ENCODE measurements at regions not wholly inside any gene's neighbourhood (a gene's known extent, or its start where the extent isn't known, plus 50 kb on each side); places are given as distances from the start of the nearest gene placed in this dataset.
A peak's percentile ranks its signal among the peaks of the same experiment; 100 is the strongest.

GRCh38 chr4:27666943-27667342, 806.3 kb downstream of the STIM2 start:
- no peak for DNase-seq
- H3K9me3 ChIP-seq (ENCODE audit: low read depth): no peaks in the 10 kb centered on the region
- in situ Hi-C loops (cut with MboI): no loop called here

GRCh38 chr4:27668001-27668400, 807.4 kb downstream of the STIM2 start:
- H3K4me2 ChIP-seq (ENCODE audit: unreplicated experiment): no peak overlapping the region
- H3K4me1 ChIP-seq (ENCODE audit: insufficient read depth): no peaks in the 10 kb centered on the region
- H3F3A ChIP-seq (ENCODE audit: insufficient read depth): no peaks in the 10 kb centered on the region
- TF ChIP-seq EZH2phosphoT487 (IDR thresholded peaks at IDR 0.05; ENCODE audit: insufficient read depth, low read depth) (no peak), EZH2 (IDR thresholded peaks at IDR 0.05; ENCODE audit: insufficient read depth, poor library complexity, severe bottlenecking) (no peak)
- no peak for DNase-seq
- no peak overlapping the region for H3K27ac ChIP-seq
- H3K27me3 ChIP-seq (replicated peaks; ENCODE audit: insufficient read depth): no peaks in the 10 kb centered on the region
- no peak overlapping the region for H2AFZ ChIP-seq
- in situ Hi-C loops (cut with MboI): no loop called here
- no peaks in the 10 kb centered on the region for H3K9me2 ChIP-seq (ENCODE audit: insufficient read depth)
- no peaks in the 10 kb centered on the region for H4K20me1 ChIP-seq (ENCODE audit: insufficient read depth)
- 31 to 32% methylated on average over 3 of the region's 3 CpGs for WGBS, 2 experiments (ENCODE audit: low coverage in 1 of 2, low lambda C conversion rate in 2 of 2, missing lambda C conversion rate in 2 of 2)
- no peak overlapping the region for H3K4me3 ChIP-seq
- H3K36me3 ChIP-seq (ENCODE audit: low read depth): no peaks in the 10 kb centered on the region
- no peaks in the 10 kb centered on the region for H3K79me2 ChIP-seq (ENCODE audit: insufficient read depth)
- H3K9me3 ChIP-seq (ENCODE audit: low read depth): no peaks in the 10 kb centered on the region
- H3K9ac ChIP-seq: no peak overlapping the region

More at GRCh38 chr4:27666943-27667342, 806.3 kb downstream of the STIM2 start:
- 0 to 4% methylated on average over 3 of the region's 3 CpGs for WGBS, 2 experiments (ENCODE audit: low coverage in 1 of 2, low lambda C conversion rate in 2 of 2, missing lambda C conversion rate in 2 of 2)
- no peak overlapping the region for H3K4me2 ChIP-seq (ENCODE audit: unreplicated experiment)
- TF ChIP-seq EZH2 (IDR thresholded peaks at IDR 0.05; ENCODE audit: insufficient read depth, poor library complexity, severe bottlenecking) (no peak), EZH2phosphoT487 (IDR thresholded peaks at IDR 0.05; ENCODE audit: insufficient read depth, low read depth) (no peak)
- no peaks in the 10 kb centered on the region for H3K9me2 ChIP-seq (ENCODE audit: insufficient read depth)
- H4K20me1 ChIP-seq (ENCODE audit: insufficient read depth): no peaks in the 10 kb centered on the region
- H2AFZ ChIP-seq: no peak overlapping the region
- no peaks in the 10 kb centered on the region for H3K36me3 ChIP-seq (ENCODE audit: low read depth)
- H3K4me1 ChIP-seq (ENCODE audit: insufficient read depth): no peaks in the 10 kb centered on the region
- H3K27me3 ChIP-seq (replicated peaks; ENCODE audit: insufficient read depth): no peaks in the 10 kb centered on the region
- no peak overlapping the region for H3K4me3 ChIP-seq
- H3F3A ChIP-seq (ENCODE audit: insufficient read depth): no peaks in the 10 kb centered on the region
- H3K79me2 ChIP-seq (ENCODE audit: insufficient read depth): no peaks in the 10 kb centered on the region
- no peak overlapping the region for H3K9ac ChIP-seq
- H3K27ac ChIP-seq: no peak overlapping the region

- H3K4me2 ChIP-seq (ENCODE audit: unreplicated experiment): no peak overlapping the region
- TF ChIP-seq EZH2 (IDR thresholded peaks at IDR 0.05; ENCODE audit: insufficient read depth, poor library complexity, severe bottlenecking): no peak
- TF ChIP-seq EZH2phosphoT487 (IDR thresholded peaks at IDR 0.05; ENCODE audit: insufficient read depth, low read depth): no peak
- H4K20me1 ChIP-seq (ENCODE audit: insufficient read depth): no peaks in the 10 kb centered on the region
- no peak overlapping the region for H3K9ac ChIP-seq
- no peak overlapping the region for H3K27ac ChIP-seq
- no peaks in the 10 kb centered on the region for H3K36me3 ChIP-seq (ENCODE audit: low read depth)
- H3K27me3 ChIP-seq (replicated peaks; ENCODE audit: insufficient read depth): no peaks in the 10 kb centered on the region
- H3K4me1 ChIP-seq (ENCODE audit: insufficient read depth): no peaks in the 10 kb centered on the region
- DNase-seq: no peak
- in situ Hi-C loops (cut with MboI): no loop called here
- 0 to 26% methylated on average over 1 of the region's 1 CpG for WGBS, 2 experiments (ENCODE audit: low coverage in 1 of 2, low lambda C conversion rate in 2 of 2, missing lambda C conversion rate in 2 of 2)
- H3K4me3 ChIP-seq: no peak overlapping the region
- no peak overlapping the region for H2AFZ ChIP-seq
- no peaks in the 10 kb centered on the region for H3F3A ChIP-seq (ENCODE audit: insufficient read depth)
- no peaks in the 10 kb centered on the region for H3K79me2 ChIP-seq (ENCODE audit: insufficient read depth)
- H3K9me2 ChIP-seq (ENCODE audit: insufficient read depth): no peaks in the 10 kb centered on the region
- no peaks in the 10 kb centered on the region for H3K9me3 ChIP-seq (ENCODE audit: low read depth)
These were observed 817.4 kb downstream of the STIM2 start for GRCh38 chr4:27678027-27678426.

- H3K9ac ChIP-seq: no peak overlapping the region
- 11 to 15% methylated on average over 8 of the region's 8 CpGs for WGBS, 2 experiments (ENCODE audit: low coverage in 1 of 2, low lambda C conversion rate in 2 of 2, missing lambda C conversion rate in 2 of 2)
- no peaks in the 10 kb centered on the region for H4K20me1 ChIP-seq (ENCODE audit: insufficient read depth)
- peak; percentile 72 for DNase-seq
- no peaks in the 10 kb centered on the region for H3K79me2 ChIP-seq (ENCODE audit: insufficient read depth)
- in situ Hi-C loops (cut with MboI): no loop called here
- H3K4me1 ChIP-seq (ENCODE audit: insufficient read depth): no peaks in the 10 kb centered on the region
- H3K9me2 ChIP-seq (ENCODE audit: insufficient read depth): no peaks in the 10 kb centered on the region
- TF ChIP-seq EZH2 (IDR thresholded peaks at IDR 0.05; ENCODE audit: insufficient read depth, poor library complexity, severe bottlenecking) (no peak), EZH2phosphoT487 (IDR thresholded peaks at IDR 0.05; ENCODE audit: insufficient read depth, low read depth) (no peak)
- H3F3A ChIP-seq (ENCODE audit: insufficient read depth): no peaks in the 10 kb centered on the region
- no peaks in the 10 kb centered on the region for H3K27me3 ChIP-seq (replicated peaks; ENCODE audit: insufficient read depth)
- H3K27ac ChIP-seq: no peak overlapping the region
- no peak overlapping the region for H3K4me3 ChIP-seq
- H3K36me3 ChIP-seq (ENCODE audit: low read depth): no peaks in the 10 kb centered on the region
- no peaks in the 10 kb centered on the region for H3K9me3 ChIP-seq (ENCODE audit: low read depth)
- no peak overlapping the region for H2AFZ ChIP-seq
- no peak overlapping the region for H3K4me2 ChIP-seq (ENCODE audit: unreplicated experiment)
These were observed 824.0 kb downstream of the STIM2 start for GRCh38 chr4:27684610-27685011.

- Histone ChIP-seq H3K27me3 (replicated peaks; ENCODE audit: insufficient read depth) (no peaks in the 10 kb centered on the region), H3F3A (ENCODE audit: insufficient read depth) (no peaks in the 10 kb centered on the region), H3K9ac (no peak overlapping the region), H3K4me1 (ENCODE audit: insufficient read depth) (no peaks in the 10 kb centered on the region), H3K4me2 (ENCODE audit: unreplicated experiment) (no peak overlapping the region), H3K9me2 (ENCODE audit: insufficient read depth) (no peaks in the 10 kb centered on the region), H2AFZ (no peak overlapping the region), H3K36me3 (ENCODE audit: low read depth) (no peaks in the 10 kb centered on the region), H3K79me2 (ENCODE audit: insufficient read depth) (no peaks in the 10 kb centered on the region), H4K20me1 (ENCODE audit: insufficient read depth) (no peaks in the 10 kb centered on the region), H3K27ac (no peak overlapping the region), H3K9me3 (ENCODE audit: low read depth) (no peaks in the 10 kb centered on the region), H3K4me3 (no peak overlapping the region)
- no peak for DNase-seq
- TF ChIP-seq EZH2phosphoT487 (IDR thresholded peaks at IDR 0.05; ENCODE audit: insufficient read depth, low read depth) (no peak), EZH2 (IDR thresholded peaks at IDR 0.05; ENCODE audit: insufficient read depth, poor library complexity, severe bottlenecking) (no peak)
- WGBS, 2 experiments (ENCODE audit: low coverage in 1 of 2, low lambda C conversion rate in 2 of 2, missing lambda C conversion rate in 2 of 2): 0 to 3% methylated on average over 1 of the region's 1 CpG
- in situ Hi-C loops (cut with MboI): no loop called here
These were observed 824.5 kb downstream of the STIM2 start for GRCh38 chr4:27685091-27685490.
